HG02610 (cell line): ENCODE measurements at regions not wholly inside any gene's neighbourhood (a gene's known extent, or its start where the extent isn't known, plus 50 kb on each side); places are given as distances from the start of the nearest gene placed in this dataset.

Experiments
- ATAC-seq: cut with Tn5 transposase; IDR thresholded peaks from one replicate; pipeline ENCODE4 v1.9.1; 2021; ENCODE audit warnings: mild to moderate bottlenecking, moderate library complexity; ENCODE audit not compliant: unreplicated experiment

DNA sequence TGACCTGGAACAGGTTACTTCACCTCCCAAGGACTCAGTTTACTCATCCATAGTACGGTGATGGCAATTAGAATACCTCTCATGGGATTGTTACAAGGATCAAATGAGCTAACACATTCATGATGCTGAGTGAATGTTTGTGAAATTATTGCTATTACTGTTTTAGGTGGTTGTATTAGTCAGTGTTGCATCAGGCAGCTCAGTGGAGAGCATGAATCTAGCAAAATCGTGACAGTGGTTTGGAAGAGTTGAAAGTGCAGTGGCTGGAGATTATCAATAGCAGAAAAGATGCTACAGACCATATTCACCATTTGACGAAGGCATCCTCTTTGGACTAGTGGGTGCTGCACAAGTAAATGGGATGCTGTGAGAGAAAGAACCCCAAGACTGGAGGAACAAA is 50.4 kb upstream of the CTNNBL1 start:
- ATAC-seq, result peak; percentile 51

DNA sequence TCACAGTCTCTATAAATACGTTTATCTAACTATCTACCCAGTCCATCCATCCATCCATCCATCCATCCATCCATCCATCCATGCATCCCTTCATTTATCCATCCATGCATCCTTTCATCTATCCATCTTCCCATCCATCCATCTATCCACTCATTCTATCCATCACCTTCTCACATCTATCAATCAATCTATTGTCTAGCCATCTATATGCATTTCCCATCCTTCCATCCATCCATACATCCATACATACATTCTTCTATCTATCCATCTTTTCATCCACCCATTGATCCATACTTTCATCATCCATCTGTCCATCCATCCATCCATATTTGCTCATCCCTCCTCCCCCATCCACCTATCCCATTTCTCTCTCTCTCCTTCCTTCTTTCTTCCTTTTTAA is 51.6 kb upstream of the CTNNBL1 start:
- ATAC-seq, result no peak

- ATAC-seq, result no peak
These were observed 52.9 kb upstream of the CTNNBL1 start for GRCh38 chr20:37640600-37641561.

DNA sequence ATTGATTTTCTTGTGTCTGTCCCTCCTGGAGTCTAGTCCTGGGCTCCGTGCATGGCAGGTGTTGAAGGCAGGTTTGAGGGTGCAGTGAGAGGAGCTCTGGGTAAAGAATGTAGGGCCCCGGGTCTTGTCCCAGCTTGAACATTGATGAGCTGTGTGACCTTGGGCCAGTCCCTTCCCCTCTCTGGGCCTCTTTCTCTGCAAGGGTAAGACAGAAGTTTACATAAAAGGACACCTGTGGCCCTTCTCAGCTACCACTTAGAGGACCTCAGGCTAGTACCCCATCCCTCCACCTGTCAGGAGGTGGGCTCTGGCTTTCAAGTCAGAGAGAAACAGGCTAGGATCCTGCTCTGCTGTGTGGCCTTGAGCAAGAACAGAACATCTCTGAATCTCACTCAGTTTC is 55.3 kb upstream of the CTNNBL1 start:
- ATAC-seq, result no peak

DNA sequence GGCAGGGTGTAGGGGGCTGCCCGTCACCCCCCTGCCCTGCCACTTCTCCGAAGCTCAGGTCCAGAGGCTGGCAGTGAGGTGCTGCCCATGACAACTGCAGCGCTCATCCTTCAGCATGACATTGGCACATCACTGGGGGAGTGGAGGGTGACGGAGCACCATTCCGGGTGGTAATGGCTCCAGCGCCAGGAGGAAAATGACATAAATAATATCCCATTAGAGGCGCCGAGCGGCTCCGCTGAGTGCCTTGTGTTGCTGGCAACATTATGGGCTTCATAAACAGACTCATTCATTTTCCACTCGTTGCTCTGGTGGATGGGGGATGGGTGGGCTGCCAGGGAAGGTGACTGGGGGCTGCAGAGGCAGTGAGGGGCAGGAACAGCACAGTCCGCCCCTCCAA is 56.9 kb upstream of the CTNNBL1 start:
- no peak for ATAC-seq

DNA sequence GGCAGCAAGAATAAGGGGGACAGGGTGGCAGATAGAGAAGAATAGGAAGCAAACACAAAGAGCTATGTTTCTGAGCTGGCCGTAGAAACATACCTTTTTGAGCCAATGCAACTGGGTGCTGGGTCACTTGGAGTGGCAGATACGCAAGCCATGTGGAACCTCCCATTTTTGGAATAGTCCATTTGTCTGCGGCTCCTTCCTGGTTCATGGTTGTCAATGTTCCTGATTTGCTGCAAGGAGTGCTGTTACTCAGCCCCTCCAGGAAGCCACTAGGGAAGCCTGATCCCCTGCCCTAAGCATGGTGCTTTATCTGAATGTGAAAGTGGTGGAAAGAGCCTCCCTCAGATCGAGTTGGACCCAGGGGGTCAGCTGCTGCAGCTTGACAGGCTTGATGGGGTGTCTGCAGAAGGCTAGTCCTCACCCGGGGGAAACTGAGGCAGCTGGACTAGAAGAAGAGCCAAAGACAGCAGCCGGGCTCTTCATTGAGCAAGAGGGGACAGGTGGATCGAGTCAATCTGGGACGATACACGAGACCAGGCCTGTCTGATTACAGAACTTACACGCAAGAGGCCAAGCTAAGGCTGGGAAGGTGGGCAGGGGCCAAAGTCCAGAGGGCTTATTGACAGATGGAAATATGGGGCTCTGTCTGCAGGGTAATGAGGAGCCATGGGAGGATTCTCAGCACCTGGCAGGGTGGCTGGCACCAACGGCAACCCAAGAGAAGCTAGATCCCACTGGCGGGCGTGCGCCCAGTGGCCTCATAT is 57.4 kb upstream of the CTNNBL1 start:
- ATAC-seq, result no peak

DNA sequence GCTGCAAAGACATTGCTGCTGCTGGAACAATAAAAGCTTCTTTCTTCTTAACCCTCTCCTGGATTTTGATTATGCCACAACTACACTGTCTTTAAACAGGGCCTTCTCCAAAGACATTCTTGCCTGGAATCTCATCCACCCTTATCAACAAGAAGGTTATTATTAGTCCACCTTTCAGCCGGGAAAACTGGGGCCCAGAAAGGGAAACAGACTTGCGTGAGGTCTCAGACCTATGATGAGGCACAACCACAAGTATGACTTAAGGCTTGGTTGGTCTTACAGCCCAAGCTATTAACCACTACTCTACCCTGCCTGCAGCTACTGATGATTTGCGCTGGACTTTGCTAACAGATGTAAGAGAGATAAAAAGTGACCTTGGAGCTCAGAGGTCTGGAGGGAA is 62.8 kb upstream of the CTNNBL1 start:
- no peak for ATAC-seq

- ATAC-seq, result no peak
These were observed 63.7 kb upstream of the CTNNBL1 start for GRCh38 chr20:37630166-37630565.

DNA sequence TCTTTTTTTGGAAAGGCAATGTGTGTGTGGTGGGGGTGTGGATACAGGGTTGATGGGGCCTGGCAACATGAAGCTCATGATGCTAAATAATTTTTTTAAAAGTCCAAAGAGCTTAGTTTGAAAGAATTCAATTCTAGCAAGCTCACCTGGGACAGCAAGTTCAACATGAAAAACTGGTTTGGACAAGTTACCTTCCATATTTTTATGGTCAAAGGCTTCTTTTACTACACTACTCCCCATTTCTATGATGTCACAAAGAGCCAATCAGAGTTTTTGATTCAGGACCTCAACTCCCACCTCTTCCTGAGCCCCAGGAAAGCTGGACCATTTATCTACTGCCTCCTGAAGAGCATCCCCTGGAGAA is 66.1 kb upstream of the CTNNBL1 start:
- ATAC-seq, result no peak

DNA sequence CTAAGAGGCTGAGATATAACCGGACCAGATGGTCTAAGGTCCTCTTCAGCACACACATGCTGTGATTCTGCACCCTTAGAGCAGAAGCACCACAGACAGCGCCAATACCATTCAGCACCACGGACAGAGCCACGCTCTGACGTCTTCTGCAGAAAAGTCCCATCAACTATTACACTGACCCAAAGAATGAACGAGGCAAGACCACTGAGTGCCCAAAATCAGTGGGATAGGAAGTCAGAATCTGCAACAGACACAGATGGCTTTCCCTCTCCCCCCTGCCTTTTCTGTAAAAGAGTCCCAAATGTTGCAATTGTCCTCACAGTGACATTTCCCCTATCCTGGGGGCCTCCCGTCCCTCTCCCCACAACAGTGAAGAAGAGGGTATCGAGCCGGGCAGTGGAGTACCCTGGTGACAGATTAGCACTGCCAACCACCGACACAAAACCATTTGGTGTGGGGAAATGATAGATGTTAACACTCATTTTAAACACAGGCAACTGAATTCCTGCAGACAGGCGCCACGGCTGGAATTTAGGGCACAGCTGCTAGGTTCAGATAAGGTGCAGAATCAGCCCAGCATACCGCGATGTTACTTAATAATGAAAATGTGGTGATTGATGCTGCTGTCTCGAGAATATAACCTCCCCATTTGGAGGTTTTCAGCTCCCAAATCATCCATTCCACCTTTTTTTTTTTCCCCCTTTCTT is 66.6 kb upstream of the CTNNBL1 start:
- no peak for ATAC-seq

- ATAC-seq, result no peak
These were observed 68.9 kb upstream of the CTNNBL1 start for GRCh38 chr20:37624963-37625362.

DNA sequence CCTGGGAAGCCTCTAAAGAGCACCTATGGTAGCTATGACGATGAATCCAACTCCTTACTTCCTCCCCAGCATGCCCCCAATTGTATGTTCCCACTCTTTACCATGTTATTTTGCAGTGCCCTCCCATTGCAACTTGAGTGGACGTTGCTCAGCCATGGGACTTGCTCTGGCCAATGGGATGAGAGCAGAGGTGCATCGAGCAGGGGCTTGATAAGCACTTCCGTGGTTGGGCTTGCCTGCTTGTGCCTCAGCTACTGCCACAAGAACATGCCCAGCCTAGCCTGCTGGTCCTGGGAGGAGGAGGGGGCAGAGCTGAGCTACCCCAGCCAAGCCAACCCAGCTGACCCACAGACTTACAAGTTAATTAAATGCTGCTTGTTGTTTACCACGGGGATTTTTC is 71.1 kb upstream of the CTNNBL1 start:
- no peak for ATAC-seq

- no peak for ATAC-seq
These were observed 74.3 kb upstream of the CTNNBL1 start for GRCh38 chr20:37619496-37619895.

GRCh38 chr20:37616110-37616425 is 77.8 kb upstream of the CTNNBL1 start:
- no peak for ATAC-seq

DNA sequence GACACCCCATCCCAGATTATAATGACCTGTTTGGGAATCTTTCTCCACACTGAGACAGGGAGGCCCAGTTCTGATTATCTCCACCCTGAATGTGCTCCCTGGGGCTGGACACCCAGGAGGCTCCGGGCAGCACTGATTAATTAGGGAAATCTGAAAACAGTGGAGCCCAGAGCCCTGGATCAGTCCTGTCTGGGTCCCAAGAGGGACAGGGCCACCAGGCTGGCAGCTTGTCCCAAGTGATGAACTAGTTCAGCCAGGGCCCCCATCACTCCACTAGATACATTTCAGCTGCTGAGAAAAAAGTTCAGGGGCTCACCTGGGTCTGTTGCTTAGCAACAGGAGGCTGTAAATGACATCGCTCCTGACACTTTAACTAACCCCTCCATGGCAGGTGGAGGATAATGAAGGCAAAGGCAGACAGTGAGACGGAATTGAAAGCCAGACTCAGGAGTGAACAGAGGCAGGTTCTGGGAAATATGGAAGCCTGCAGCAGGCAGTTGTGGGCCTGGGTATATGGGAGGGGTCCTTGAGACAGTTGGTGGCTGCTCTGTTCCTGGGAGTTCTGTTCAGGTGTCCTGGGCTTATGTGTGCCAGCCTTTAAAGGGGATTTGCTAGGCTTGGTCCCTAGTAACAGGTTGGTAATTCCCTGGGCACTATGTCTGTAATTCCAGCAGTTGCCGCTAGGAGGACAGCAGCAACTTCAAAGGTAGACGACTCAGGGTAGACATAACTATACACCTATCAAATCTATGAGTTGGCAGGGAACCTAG is 78.3 kb upstream of the CTNNBL1 start:
- no peak for ATAC-seq

DNA sequence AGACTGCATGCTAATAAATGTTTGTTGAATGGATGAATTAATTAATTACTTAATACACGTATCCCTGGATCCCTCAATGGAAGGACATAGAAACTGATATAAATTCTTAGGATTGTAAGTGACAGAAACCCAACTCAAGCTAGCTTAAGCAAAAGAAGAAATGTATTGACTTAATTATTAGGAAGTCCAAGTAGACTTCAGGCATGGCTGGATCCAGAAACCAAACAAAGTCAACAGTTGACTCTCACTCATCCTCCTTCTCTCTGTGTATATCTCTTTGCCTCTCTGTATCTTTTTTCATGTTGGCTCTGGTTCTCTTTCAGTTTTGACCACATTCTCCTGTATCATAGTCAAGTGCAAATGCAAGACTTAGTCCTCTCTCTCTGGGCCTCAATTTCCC is 82.0 kb upstream of the CTNNBL1 start:
- no peak for ATAC-seq

- no peak for ATAC-seq
These were observed 82.5 kb upstream of the CTNNBL1 start for GRCh38 chr20:37611346-37611745.

- no peak for ATAC-seq
These were observed 82.6 kb upstream of the BLCAP start for GRCh38 chr20:37610203-37610798.

DNA sequence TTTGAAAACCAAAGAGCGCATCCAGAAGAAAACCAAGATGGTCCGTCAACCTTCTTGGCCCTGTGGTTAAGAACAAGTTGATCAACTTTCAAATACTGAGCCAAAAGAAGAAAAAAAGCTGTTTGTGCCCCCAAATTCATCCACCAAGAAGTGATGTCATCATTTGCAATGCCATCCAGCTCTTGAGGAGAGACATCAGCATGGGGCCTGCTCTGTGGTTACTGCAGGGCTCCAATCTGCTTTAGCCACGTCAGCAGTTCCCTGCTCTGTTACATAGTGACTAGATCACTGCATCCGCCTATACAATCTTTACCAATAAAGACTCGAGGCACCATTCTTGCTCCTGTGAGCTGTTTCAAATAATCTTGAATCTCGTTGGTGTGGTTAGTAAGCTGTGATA is 75.0 kb upstream of the BLCAP start:
- ATAC-seq, result no peak

GRCh38 chr20:37600486-37600885 is 72.8 kb upstream of the BLCAP start:
- ATAC-seq, result no peak
